Prostate gland (tissue), 2 donors: ENCODE measurements at regions not wholly inside any gene's neighbourhood (a gene's known extent, or its start where the extent isn't known, plus 50 kb on each side); places are given as distances from the start of the nearest gene placed in this dataset.

Source experiments
- CTCF ChIP-seq, 4 experiments: fragments of 200-600 bp in 2 of 4; fragments of 450-650 bp in 2 of 4; sonication (generic) in 2 of 4; IDR thresholded peaks; 1 replicate in 3 of 4; 2 replicates in 1 of 4; pipeline ENCODE4 v1.5.1; 2016 to 2019; ENCODE audit warnings: antibody characterized with exemption in 4 of 4, mild to moderate bottlenecking in 2 of 4, moderate library complexity in 2 of 4
- POLR2A ChIP-seq: fragments of 450-650 bp; IDR thresholded peaks from one replicate; pipeline ENCODE4 v1.6.1; 2016; ENCODE audit warnings: antibody characterized with exemption, mild to moderate bottlenecking

GRCh38 chr9:135018306-135018915 is 69.1 kb upstream of the OLFM1 start:
- TF ChIP-seq CTCF (IDR thresholded peaks at IDR 0.05), result no peak
- TF ChIP-seq POLR2A, result no peak
